ENCODE measurements at regions not wholly inside any gene's neighbourhood (a gene's known extent, or its start where the extent isn't known, plus 50 kb on each side); places are given as distances from the start of the nearest gene placed in this dataset.

DNA sequence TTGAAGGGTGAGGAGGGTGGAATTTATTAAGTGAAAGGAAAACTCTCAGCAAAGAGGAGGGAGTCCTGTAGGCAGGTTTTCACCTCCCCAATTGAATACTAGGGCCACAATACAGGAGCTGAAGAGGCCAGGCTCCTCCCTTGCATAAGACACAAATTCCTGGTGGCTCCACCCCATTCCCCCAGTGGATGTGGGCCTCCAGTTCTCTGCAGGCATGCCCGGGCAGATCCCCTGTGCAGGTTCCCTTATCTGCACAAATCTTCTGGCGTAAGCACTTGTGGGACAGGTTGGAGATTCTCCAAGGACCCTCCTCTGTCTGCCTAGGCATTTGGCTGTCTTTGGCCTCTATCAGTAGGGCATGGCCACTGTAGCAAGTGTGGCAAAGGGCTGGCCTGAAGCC lies 847.1 kb upstream of the MBL2 start:
- intact Hi-C loops (cut with DNase I), result loop anchor here (10.0 kb wide), 1 partner anchor 755 kb away; no protein-coding TSS in a partner anchor
- no peaks in the 10 kb centered on the region for H3K9me3 ChIP-seq
- TF ChIP-seq, protein P1, sequence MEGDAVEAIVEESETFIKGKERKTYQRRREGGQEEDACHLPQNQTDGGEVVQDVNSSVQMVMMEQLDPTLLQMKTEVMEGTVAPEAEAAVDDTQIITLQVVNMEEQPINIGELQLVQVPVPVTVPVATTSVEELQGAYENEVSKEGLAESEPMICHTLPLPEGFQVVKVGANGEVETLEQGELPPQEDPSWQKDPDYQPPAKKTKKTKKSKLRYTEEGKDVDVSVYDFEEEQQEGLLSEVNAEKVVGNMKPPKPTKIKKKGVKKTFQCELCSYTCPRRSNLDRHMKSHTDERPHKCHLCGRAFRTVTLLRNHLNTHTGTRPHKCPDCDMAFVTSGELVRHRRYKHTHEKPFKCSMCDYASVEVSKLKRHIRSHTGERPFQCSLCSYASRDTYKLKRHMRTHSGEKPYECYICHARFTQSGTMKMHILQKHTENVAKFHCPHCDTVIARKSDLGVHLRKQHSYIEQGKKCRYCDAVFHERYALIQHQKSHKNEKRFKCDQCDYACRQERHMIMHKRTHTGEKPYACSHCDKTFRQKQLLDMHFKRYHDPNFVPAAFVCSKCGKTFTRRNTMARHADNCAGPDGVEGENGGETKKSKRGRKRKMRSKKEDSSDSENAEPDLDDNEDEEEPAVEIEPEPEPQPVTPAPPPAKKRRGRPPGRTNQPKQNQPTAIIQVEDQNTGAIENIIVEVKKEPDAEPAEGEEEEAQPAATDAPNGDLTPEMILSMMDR (IDR thresholded peaks at IDR 0.05), result no peak
- TF ChIP-seq POLR2A (IDR thresholded peaks at IDR 0.05), result no peak
- no peaks in the 10 kb centered on the region for H3K27me3 ChIP-seq
- H3K27ac ChIP-seq, result no peak overlapping the region
- no peaks in the 10 kb centered on the region for H3K4me1 ChIP-seq
- no peaks in the 10 kb centered on the region for H3K36me3 ChIP-seq
- H3K4me3 ChIP-seq (replicated peaks in 1 of 3), result no peak overlapping the region
- no peak for DNase-seq
- WGBS, 2 donors, result 82 to 100% methylated on average over 2 of the region's 2 CpGs

DNA sequence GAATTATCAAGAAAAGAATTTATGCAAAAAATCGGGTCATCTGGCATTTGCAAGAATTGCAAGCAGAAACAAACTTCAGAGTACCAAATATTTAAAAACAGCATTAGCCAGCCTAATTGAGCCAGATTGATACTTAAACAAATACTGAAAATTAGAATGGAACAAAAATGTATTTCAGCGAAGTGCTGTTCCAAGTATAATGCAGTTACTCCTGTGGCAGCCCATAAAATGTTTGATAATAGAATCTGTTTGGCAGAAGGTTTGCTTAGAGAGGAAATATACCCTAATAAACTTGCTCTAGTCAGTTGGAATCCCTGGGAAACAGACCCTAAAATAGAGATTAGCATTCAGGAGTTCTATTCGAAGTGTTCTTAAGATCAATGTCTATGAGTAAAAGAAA lies 835.1 kb upstream of the MBL2 start:
- no peak for DNase-seq
- TF ChIP-seq, protein P1 (IDR thresholded peaks at IDR 0.05), result no peak
- no peak for TF ChIP-seq POLR2A (IDR thresholded peaks at IDR 0.05)
- intact Hi-C loops (cut with DNase I), result no loop called here
- H3K9me3 ChIP-seq, result no peaks in the 10 kb centered on the region
- 78 to 81% methylated on average over 3 of the region's 3 CpGs for WGBS, 2 donors
- no peaks in the 10 kb centered on the region for H3K27me3 ChIP-seq
- no peak overlapping the region for H3K27ac ChIP-seq
- no peaks in the 10 kb centered on the region for H3K4me1 ChIP-seq
- H3K36me3 ChIP-seq, result no peaks in the 10 kb centered on the region
- H3K4me3 ChIP-seq (replicated peaks in 1 of 3), result no peak overlapping the region

DNA sequence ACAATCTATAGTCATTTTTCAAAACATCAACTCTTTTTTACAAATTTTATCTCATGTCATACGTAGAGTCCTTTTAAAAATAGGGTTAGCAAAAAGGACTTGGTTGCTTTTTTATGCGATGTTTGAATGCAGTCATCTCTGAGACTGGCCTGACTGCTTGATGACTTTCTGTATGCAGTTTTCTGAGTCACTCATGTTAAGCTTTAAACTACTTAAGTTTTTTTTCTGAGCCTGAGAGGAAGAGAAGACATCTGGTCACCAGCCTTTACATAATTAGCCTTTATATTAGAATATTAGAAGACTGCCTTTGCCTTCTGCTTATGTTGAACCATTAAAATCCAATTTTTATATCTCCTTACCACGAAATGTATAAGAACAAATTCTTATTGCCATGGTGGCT lies 834.4 kb upstream of the MBL2 start:
- intact Hi-C loops (cut with DNase I), result no loop called here
- H3K27me3 ChIP-seq, result no peaks in the 10 kb centered on the region
- no peak for TF ChIP-seq POLR2A (IDR thresholded peaks at IDR 0.05)
- TF ChIP-seq, protein P1 (IDR thresholded peaks at IDR 0.05), result no peak
- DNase-seq, result no peak
- no peaks in the 10 kb centered on the region for H3K9me3 ChIP-seq
- H3K4me3 ChIP-seq (replicated peaks in 1 of 3), result no peak overlapping the region
- H3K36me3 ChIP-seq, result no peaks in the 10 kb centered on the region
- 78 to 83% methylated on average over 3 of the region's 3 CpGs for WGBS, 2 donors
- H3K4me1 ChIP-seq, result no peaks in the 10 kb centered on the region
- no peak overlapping the region for H3K27ac ChIP-seq

DNA sequence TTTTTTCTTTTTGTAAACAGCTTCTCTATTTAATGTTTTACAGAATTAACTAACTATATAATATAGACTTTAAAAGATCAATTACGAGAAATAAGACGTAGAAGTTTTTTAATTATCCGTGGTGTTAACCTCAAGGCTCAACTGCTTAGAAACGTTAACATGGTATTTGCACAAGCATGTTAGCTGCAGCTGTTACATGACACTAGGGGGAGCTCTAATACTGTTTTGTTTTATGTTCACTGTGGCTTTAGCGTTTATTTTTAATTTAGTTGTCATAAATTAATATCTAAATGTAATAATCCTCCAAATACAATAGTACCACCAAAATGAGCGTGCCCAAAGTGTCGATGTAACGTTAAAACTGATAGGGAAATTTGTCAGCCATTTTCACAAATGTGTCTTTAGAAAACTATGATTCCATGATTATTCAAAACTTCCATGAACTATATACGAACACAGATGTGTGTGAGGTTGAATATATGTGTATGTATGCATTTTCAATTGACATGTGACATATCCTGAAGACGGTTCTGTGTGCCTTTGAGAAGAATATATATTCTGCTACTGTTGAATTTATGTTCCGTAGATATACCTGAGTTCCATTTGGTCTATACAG lies 828.8 kb upstream of the MBL2 start:
- H3K4me1 ChIP-seq, result no peaks in the 10 kb centered on the region
- H3K4me3 ChIP-seq (replicated peaks in 1 of 3), result no peak overlapping the region
- intact Hi-C loops (cut with DNase I), result no loop called here
- H3K9me3 ChIP-seq, result no peaks in the 10 kb centered on the region
- 15 to 18% methylated on average over 11 of the region's 11 CpGs for WGBS, 2 donors
- H3K27ac ChIP-seq, result no peak overlapping the region
- no peaks in the 10 kb centered on the region for H3K27me3 ChIP-seq
- DNase-seq, result no peak
- TF ChIP-seq, protein P1 (IDR thresholded peaks at IDR 0.05), result peak; percentile 31 to 84 (median 68)
- TF ChIP-seq POLR2A (IDR thresholded peaks at IDR 0.05), result no peak
- no peaks in the 10 kb centered on the region for H3K36me3 ChIP-seq

DNA sequence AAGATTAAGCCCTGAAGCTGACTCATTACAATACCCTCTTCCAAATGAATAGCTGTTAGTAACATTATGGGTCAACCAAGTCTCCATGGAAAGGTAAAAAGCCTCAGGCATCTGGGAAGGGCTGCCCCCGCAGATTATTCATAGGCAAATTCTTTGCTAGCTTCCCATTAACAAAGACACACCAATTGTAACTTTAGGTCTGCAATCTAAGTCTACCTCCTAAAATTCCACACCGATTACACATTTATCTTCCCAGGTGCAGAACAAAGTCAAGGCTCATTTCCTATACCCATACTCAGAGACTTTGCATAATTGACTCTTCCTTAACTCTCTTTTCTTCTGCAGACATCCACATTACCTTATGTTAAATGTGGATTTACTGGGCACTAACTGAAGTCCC lies 826.3 kb upstream of the MBL2 start:
- H3K4me3 ChIP-seq (replicated peaks in 1 of 3), result no peak overlapping the region
- no peak for DNase-seq
- intact Hi-C loops (cut with DNase I), result no loop called here
- no peaks in the 10 kb centered on the region for H3K4me1 ChIP-seq
- no peaks in the 10 kb centered on the region for H3K27me3 ChIP-seq
- TF ChIP-seq POLR2A (IDR thresholded peaks at IDR 0.05), result no peak
- TF ChIP-seq, protein P1 (IDR thresholded peaks at IDR 0.05), result no peak
- no peaks in the 10 kb centered on the region for H3K36me3 ChIP-seq
- WGBS, 2 donors, result 74 to 86% methylated on average over 2 of the region's 2 CpGs
- H3K9me3 ChIP-seq, result no peaks in the 10 kb centered on the region
- no peak overlapping the region for H3K27ac ChIP-seq

Data from thyroid gland (tissue), 4 donors.